Endothelial cell of umbilical vein (primary cell): ENCODE measurements at regions not wholly inside any gene's neighbourhood (a gene's known extent, or its start where the extent isn't known, plus 50 kb on each side); places are given as distances from the start of the nearest gene placed in this dataset.

Experiments
- BruUV-seq: library from RNA; stranded (reverse); fragments of 400-500 nt; replicated peaks from 2 replicates; lab custom pipeline; 2021; lab: Mats Ljungman, UMichigan
- CTCF ChIA-PET: fragments of 300-600, 350-600 bp; sonication (Branson Sonifier 250); formaldehyde crosslinking; loops from one replicate; lab custom pipeline; 2021; ENCODE audit warnings: antibody characterized with exemption, inconsistent platforms; lab: Charles Lee
- POLR2A ChIA-PET: fragments of 300-600, 350-600 bp; sonication (Branson Sonifier 250); formaldehyde crosslinking; loops from one replicate; lab custom pipeline; 2021; ENCODE audit warnings: antibody characterized with exemption, inconsistent platforms; lab: Charles Lee
- DNase-seq: peaks from one replicate; pipeline ENCODE4 v3.0.0-alpha.2; 2011; ENCODE audit warnings: low read depth, low spot score
- FAIRE-seq: peaks from 2 replicates; lab custom pipeline; 2011; peaks lifted over from hg19 to GRCh38; lab: Jason Lieb, UNC
- H2AFZ ChIP-seq: 2 replicates; pipeline ENCODE4 v1.6.0; 2012; ENCODE audit warnings: low read depth, low read length, control low read depth, inconsistent platforms
- H3K27ac ChIP-seq: 2 replicates; pipeline ENCODE4 v1.5.1; 2011; ENCODE audit warnings: low read depth, mild to moderate bottlenecking, control low read depth, low read length, moderate library complexity; ENCODE audit not compliant: insufficient read depth
- H3K27me3 ChIP-seq, 2 experiments: 2 replicates each; pipeline versions ENCODE4 v1.6.0 to v1.6.1; 2011; ENCODE audit warnings: low read length in 2 of 2, mixed read lengths in 1 of 2; ENCODE audit not compliant: control insufficient read depth in 2 of 2, insufficient read depth in 2 of 2
- H3K36me3 ChIP-seq, 2 experiments: 2 replicates in 1 of 2; 3 replicates in 1 of 2; pipeline ENCODE4 v1.5.1; 2011; ENCODE audit warnings: low read length in 2 of 2, mild to moderate bottlenecking in 1 of 2, moderate library complexity in 1 of 2; ENCODE audit not compliant: control insufficient read depth in 2 of 2, insufficient read depth in 2 of 2; ENCODE audit errors: extremely low read depth in 1 of 2
- H3K4me1 ChIP-seq: 3 replicates; pipeline ENCODE4 v1.5.1; 2011; ENCODE audit warnings: mild to moderate bottlenecking, low read length; ENCODE audit not compliant: control insufficient read depth, insufficient read depth; ENCODE audit errors: extremely low read depth
- H3K4me2 ChIP-seq: 2 replicates; pipeline ENCODE4 v1.6.1; 2011; ENCODE audit warnings: low read length, control low read depth, mixed read lengths; ENCODE audit not compliant: insufficient read depth
- H3K4me3 ChIP-seq, 3 experiments: fragments of 200-600 bp in 1 of 3; sonication (generic), shearing (Covaris generic) in 1 of 3; replicated peaks in 1 of 3; 2 replicates each; pipeline ENCODE4 v1.5.1; 2011 to 2016; ENCODE audit warnings: control low read depth in 3 of 3, low read length in 3 of 3, mild to moderate bottlenecking in 2 of 3, inconsistent platforms in 1 of 3, low read depth in 1 of 3, moderate library complexity in 1 of 3; ENCODE audit not compliant: insufficient read depth in 1 of 3
- H3K79me2 ChIP-seq: 2 replicates; pipeline ENCODE4 v1.6.0; 2012; ENCODE audit warnings: low read length, inconsistent platforms; ENCODE audit not compliant: control insufficient read depth, insufficient read depth
- H3K9ac ChIP-seq: replicated peaks from 2 replicates; pipeline ENCODE3; 2011; ENCODE audit warnings: low read length, control low read depth; ENCODE audit not compliant: insufficient read depth; ENCODE audit errors: extremely low read depth
- H3K9me1 ChIP-seq: replicated peaks from 3 replicates; pipeline ENCODE4 v1.6.0; 2011; ENCODE audit warnings: mild to moderate bottlenecking, low read length; ENCODE audit not compliant: control insufficient read depth, insufficient read depth; ENCODE audit errors: extremely low read depth
- H3K9me3 ChIP-seq: replicated peaks from 2 replicates; pipeline ENCODE4 v1.5.1; 2012; ENCODE audit warnings: low read length, inconsistent platforms; ENCODE audit not compliant: control insufficient read depth, insufficient read depth
- H4K20me1 ChIP-seq: replicated peaks from 2 replicates; pipeline ENCODE3; 2011; ENCODE audit warnings: mild to moderate bottlenecking, low read length; ENCODE audit not compliant: control insufficient read depth, insufficient read depth; ENCODE audit errors: extremely low read depth
- CTCF ChIP-seq, 2 donors: IDR thresholded peaks; 1 replicate in 1 of 2; 2 replicates in 1 of 2; pipeline ENCODE4 v1.5.1; 2011; ENCODE audit warnings: low read length in 2 of 2, mild to moderate bottlenecking in 2 of 2, moderate library complexity in 2 of 2, control low read depth in 1 of 2, inconsistent platforms in 1 of 2, low read depth in 1 of 2; ENCODE audit not compliant: insufficient read depth in 1 of 2; ENCODE audit errors: extremely low read depth in 1 of 2
- EZH2 ChIP-seq: IDR thresholded peaks from 2 replicates; pipeline ENCODE4 v1.6.1; 2012; ENCODE audit warnings: borderline replicate concordance, low read depth, mild to moderate bottlenecking, moderate library complexity, low read length, inconsistent platforms; ENCODE audit not compliant: severe bottlenecking
- FOS ChIP-seq: IDR thresholded peaks from 2 replicates; pipeline ENCODE4 v1.6.1; 2011; ENCODE audit warnings: mild to moderate bottlenecking, low read length, moderate library complexity, borderline replicate concordance; ENCODE audit not compliant: insufficient read depth
- GATA2 ChIP-seq: IDR thresholded peaks from 2 replicates; pipeline ENCODE4 v1.7.0; 2011; ENCODE audit warnings: low read depth, mild to moderate bottlenecking, moderate library complexity, mixed read lengths, low read length; ENCODE audit not compliant: insufficient read length, insufficient read depth
- JUN ChIP-seq: IDR thresholded peaks from 2 replicates; pipeline ENCODE4 v1.6.1; 2011; ENCODE audit warnings: borderline replicate concordance, low read depth; ENCODE audit not compliant: insufficient read length, insufficient read depth
- MAX ChIP-seq: IDR thresholded peaks from 2 replicates; pipeline ENCODE4 v1.6.1; 2011; ENCODE audit not compliant: insufficient read depth, insufficient read length
- MYC ChIP-seq: IDR thresholded peaks from one replicate; pipeline ENCODE4 v1.6.1; 2011; ENCODE audit warnings: mild to moderate bottlenecking, low read depth, low read length
- POLR2A ChIP-seq: IDR thresholded peaks from 2 replicates; pipeline ENCODE4 v1.6.1; 2012; ENCODE audit warnings: low read depth, mild to moderate bottlenecking, control low read depth, low read length
- POLR2AphosphoS5 ChIP-seq: IDR thresholded peaks from 2 replicates; pipeline ENCODE4 v1.6.1; 2012; ENCODE audit warnings: low read depth, mild to moderate bottlenecking, control low read depth, low read length, moderate library complexity; ENCODE audit not compliant: insufficient read depth
- dilution Hi-C: fragments of 300-500 bp; cut with MboI; formaldehyde crosslinking; loops from one replicate; pipeline ENCODE4 v1.15.0; 2019; ENCODE audit warnings: low sequenced_read_pairs; ENCODE audit not compliant: extremely low pct_ligation_motif_present
- intact Hi-C: fragments of 100-400 bp; cut with micrococcal nuclease; formaldehyde crosslinking; loops from one replicate; pipeline ENCODE4 v1.10.0; 2022

GRCh38 chr1:199096591-199096990 is 457.8 kb downstream of the PTPRC start:
- no peak for FAIRE-seq

More at GRCh38 chr1:199096591-199096990, 457.8 kb downstream of the PTPRC start:
- no TSS peak for BruUV-seq
- H3K9ac ChIP-seq, result no peak overlapping the region
- TF ChIP-seq POLR2AphosphoS5, result no peak
- no peak for TF ChIP-seq MYC
- no peak for TF ChIP-seq EZH2
- no peak for TF ChIP-seq GATA2
- TF ChIP-seq MAX, result no peak
- no peak for TF ChIP-seq JUN
- no peak for TF ChIP-seq FOS
- TF ChIP-seq CTCF (IDR thresholded peaks at IDR 0.05; ENCODE audit: extremely low read depth in 1 of 2, insufficient read depth in 1 of 2, low read depth in 1 of 2, low read length in 2 of 2), result no peak
- no peak for TF ChIP-seq POLR2A
- no peaks in the 10 kb centered on the region for H3K36me3 ChIP-seq
- ChIA-PET CTCF (interaction anchor here (1.3 kb wide), 1 partner anchor 17 kb away, joined by 5 read pairs; no protein-coding TSS in a partner anchor), POLR2A (no interaction called here)
- H3K9me1 ChIP-seq, result no peaks in the 10 kb centered on the region
- H4K20me1 ChIP-seq, result no peaks in the 10 kb centered on the region
- no peaks in the 10 kb centered on the region for H3K27me3 ChIP-seq
- H3K27ac ChIP-seq, result no peak overlapping the region
- no peaks in the 10 kb centered on the region for H3K9me3 ChIP-seq
- H3K4me2 ChIP-seq, result no peak overlapping the region
- intact Hi-C loops (no loop called here), dilution Hi-C loops (no loop called here)
- no peak overlapping the region for H2AFZ ChIP-seq
- no peak overlapping the region for H3K4me3 ChIP-seq
- no peak for DNase-seq
- no peaks in the 10 kb centered on the region for H3K4me1 ChIP-seq
- H3K79me2 ChIP-seq, result no peaks in the 10 kb centered on the region
